Testis (tissue), 2 donors: ENCODE measurements at regions not wholly inside any gene's neighbourhood (a gene's known extent, or its start where the extent isn't known, plus 50 kb on each side); places are given as distances from the start of the nearest gene placed in this dataset.

Experiments
- CTCF ChIP-seq, 3 experiments: fragments of 450-650 bp in 2 of 3; fragments of 200-600 bp in 1 of 3; sonication (generic) in 1 of 3; IDR thresholded peaks; one replicate each; pipeline ENCODE4 v1.5.1; 2016 to 2019; ENCODE audit warnings: antibody characterized with exemption in 3 of 3, mild to moderate bottlenecking in 2 of 3, moderate library complexity in 1 of 3
- POLR2A ChIP-seq: fragments of 450-650 bp; IDR thresholded peaks from one replicate; pipeline ENCODE4 v1.6.1; 2017; ENCODE audit warnings: antibody characterized with exemption, mild to moderate bottlenecking, moderate library complexity

GRCh38 chr1:59186656-59187055 lies 110.2 kb upstream of the FGGY start:
- TF ChIP-seq POLR2A (no peak), CTCF (IDR thresholded peaks at IDR 0.05) (no peak)
